NCI-H1436 (cell line): ENCODE measurements at regions not wholly inside any gene's neighbourhood (a gene's known extent, or its start where the extent isn't known, plus 50 kb on each side); places are given as distances from the start of the nearest gene placed in this dataset.

Source experiments
- DNase-seq: peaks from one replicate; lab custom pipeline; 2025; lab: John Stamatoyannopoulos, UW

DNA sequence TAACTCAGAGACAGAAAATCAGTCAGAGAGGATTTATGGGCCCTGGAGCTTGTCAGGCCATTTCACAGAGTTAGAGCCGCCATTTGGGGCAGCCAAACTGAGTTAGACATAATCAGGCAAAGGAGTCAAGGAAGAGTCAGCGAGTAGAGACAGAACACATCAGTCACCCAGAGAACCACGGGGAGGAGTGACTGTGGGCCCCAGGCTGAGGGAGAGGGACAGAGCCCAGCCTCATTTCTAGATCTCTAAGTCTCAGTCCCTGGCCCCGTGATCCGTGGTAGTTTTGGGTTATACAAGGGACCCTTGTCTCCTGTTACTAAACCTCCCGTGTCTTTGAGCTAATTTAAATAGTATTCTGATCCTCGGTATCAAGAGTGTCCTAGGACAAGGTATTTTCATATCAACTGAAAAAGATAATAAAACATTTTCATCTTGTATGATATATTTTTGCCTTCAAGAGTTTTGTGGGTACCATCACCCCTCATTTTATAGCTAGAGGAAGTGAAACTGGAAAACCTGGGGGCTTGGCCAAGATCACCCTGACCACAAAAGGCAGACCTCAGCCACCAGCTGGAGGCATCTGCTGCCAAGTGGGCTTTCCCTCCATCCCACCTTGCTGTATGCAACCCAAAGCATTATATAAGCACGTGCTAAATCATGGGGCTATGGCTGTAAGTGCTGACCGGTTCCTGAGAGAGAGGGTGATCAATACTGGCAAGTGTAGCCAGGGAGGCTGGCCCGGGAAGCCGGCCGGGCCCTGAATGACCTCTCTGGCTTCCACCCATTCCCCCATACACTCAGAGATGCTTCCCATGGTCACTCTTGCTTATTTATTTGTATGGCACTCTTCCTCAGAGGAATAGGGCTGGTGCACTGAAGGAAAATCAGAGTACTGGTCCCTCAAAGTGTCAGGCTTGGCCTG lies 204.1 kb downstream of the BCOR start:
- no peak for DNase-seq

DNA sequence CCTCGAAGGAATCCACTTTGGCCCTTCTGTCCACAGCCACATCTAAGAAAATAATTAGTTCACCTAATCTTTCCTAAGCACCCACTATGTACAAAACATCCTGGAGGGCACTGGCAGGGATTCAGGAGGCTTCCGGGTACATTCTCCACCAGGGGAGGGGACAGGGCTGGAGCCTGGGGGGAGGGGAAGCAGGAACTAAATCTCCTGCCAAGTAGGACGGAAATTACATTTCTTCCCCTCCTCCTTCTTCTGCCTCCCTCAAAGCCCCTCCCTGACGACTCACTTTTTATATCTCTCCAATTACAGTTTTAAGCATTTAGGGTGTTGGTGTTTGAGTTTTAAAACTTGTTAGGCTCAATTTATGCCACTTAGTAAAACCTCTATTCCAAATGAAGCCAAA lies 203.1 kb downstream of the BCOR start:
- DNase-seq, result no peak

DNA sequence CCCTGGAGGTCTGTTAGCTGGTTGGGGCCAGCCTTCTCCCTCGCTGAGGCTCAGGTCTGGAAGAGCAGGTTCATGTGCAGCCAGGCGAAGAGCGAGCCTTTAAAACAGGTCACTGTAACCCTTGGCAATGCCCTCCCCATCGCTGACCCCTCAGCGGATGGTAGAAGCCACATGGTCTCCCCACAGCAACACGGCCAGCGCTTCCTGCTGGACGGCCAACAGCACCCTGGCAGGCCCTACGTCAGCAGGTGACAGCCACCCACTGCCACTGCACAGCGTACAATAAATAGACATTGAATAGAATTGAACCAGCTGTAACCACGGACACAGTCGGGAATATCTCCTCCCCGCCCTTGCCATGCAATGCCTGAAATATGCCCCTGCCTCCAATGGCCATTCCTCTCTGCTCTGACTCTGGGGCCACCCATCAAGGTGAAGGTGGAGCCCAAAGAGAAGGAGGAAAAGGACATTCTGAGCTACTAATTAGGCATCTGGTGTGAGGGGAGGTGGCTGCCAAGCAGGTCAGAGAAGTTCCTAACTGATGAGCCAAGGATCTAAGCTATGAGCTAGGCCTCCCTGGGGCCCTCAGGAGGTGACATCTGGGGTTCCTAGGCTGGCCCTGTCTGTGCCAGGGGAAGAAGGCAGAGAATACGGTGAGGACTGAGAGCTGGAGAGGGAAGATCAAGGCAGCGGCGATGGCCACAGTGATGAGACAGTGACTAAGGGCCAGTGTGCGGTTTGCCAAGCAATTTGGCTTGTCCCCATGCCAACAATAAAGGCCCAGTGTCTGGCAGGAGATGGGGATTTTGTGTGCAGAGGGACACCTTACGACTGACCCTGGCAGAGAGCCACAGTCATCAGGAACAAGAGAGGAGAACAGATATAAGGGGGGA lies 202.3 kb downstream of the BCOR start:
- no peak for DNase-seq

DNA sequence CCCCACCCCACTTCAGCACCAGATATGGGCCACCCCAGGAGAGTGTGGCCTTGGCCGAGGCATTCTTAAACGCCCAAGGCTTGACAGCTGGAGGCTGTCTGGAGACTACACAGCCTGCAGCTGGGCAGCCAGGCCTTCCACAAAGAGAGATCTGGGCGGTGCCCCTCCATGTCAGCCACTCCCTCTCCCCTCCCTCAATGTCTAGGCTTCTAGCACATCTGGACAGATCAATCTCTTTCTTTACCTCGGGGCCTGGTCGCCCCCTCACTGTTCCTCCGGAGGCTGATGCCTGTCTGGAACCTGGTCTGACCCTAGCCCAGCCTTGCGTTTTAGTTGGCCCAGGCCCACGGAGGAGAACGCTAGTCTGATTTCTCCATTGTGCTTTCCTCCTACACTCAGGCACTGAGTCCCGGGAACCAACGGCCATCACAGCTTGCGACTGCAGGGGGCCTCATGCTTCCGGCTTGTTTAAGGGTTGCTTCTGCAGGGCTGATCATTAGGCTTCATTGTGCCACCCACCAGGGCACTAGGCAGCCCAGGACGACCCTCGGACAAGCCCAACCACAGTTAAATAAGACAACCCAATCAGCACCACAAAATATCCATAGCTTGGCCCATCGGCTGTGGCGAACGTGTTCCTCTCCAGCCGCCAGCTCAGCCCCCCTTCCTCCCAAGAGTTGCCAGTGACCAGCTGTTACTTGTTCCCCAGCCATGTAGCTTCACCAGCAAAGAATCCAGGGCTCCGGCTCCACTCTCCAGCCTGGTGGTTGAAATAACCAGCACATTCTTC lies 200.6 kb downstream of the BCOR start:
- no peak for DNase-seq

DNA sequence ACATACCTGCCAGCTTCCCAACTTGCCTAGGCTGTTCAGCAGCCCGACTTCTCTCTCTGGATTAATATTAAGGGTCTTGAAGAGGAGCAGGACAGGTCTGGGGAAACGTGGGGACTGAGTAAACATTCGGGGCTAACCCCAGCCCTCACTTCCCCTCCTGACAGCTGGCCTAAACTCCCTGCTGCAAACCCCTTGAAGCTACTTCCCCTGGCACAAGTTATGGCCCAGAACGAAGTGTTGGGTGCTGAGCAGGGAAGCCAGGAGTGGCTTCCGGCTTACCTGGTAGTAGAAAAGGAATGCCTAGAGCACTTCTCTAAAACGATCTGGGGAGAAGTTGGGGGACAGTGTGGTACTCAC lies 200.0 kb downstream of the BCOR start:
- no peak for DNase-seq

DNA sequence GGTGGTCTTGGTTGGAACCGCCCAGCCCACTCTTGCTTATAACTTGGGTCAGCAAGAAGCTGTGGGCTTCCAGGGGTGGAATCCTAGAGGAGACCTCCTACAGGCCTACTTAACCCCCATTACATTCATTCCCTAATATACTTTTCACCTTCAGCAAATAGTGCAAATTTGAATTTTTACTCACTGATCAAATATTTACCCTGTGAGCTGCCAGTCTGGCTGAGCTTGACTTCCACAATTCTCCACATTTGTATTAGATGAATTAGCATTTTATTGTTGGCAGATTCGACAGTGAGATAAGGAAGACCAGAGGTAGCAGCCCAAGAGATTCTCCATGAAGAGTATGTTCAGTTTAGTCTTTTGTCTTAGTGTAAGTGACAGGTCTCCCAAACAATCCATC lies 199.6 kb downstream of the BCOR start:
- no peak for DNase-seq

DNA sequence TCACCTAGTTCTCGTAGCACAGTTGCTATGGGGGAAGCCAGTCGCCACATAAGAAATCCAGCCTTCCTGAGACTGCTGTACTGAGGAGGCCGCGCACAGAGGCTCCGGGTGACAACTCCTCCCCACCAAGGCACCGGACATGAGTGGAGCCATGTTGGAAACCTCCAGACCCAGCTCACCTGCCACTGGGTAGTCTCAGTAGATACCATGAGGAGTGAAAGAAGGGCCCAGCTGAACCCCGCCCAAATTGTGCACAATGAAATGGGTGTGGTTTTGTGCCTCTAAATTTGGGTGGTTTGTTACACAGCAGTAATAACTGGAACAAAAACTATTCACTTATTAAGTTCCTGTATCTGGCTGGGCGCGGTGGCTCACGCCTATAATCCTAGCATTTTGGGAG lies 198.7 kb downstream of the BCOR start:
- DNase-seq, result no peak

DNA sequence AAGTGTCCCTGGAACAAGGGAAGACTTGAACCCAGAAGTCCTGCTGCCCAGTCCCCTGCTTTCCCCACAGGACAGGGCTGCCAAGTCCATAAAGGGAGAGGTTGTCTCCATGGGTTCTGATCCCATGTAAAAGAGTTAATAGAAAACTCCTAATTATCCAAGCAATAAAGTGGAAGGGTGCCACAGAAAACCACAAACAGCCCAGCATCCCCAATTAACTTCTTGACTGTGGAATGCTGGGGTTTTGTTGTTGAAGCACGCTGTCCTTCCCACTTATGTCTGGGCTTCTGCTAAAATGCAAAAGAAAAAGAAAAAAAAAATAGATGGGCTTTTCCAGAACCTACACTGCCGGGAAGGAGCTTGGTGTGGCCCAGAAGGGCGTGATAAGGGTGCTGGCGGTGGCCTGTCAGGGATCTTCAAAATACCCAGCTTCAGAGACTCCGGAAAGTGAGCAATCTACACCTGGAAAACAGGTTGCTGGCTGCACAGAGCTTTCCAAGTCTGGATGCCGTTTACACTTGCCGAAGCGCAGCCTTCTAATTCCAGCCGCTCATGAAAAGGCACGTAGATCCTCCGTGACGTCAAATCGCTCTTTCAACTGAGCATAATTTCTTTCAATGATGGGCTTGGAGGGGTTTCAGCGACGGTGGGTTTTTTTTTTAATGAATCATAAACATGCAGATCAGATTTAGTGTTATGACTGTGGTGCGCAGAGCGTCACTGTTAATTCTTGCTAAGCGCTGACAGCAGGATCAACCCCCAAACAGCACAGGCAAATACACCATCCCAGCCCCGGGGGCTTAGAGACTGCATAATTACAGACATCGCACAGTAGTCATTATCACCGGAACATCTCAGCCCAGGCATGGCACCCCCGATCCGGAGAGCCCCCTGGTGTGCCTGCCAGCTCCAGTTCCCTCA lies 197.6 kb downstream of the BCOR start:
- DNase-seq, result peak; percentile 50

DNA sequence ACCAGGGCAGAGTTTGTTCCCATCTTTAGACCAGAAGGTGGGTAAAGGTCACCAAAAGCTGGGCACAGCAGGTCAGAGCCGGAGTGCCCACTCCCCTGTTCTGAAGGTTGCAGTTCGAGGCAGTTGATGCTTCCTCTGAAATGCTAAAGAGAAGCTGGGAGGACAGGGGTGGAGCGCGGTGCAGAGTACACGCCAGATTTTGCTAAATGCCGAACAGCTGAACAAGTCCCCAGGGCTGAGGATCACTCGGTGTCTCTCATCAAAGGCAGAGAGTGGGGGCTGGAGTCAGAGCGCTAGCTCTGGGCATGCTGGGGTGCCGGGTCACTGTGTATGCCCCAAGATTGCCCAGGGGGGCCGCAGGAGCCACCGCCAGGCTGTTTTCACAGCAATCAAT lies 197.0 kb downstream of the BCOR start:
- DNase-seq, result peak; percentile 17

DNA sequence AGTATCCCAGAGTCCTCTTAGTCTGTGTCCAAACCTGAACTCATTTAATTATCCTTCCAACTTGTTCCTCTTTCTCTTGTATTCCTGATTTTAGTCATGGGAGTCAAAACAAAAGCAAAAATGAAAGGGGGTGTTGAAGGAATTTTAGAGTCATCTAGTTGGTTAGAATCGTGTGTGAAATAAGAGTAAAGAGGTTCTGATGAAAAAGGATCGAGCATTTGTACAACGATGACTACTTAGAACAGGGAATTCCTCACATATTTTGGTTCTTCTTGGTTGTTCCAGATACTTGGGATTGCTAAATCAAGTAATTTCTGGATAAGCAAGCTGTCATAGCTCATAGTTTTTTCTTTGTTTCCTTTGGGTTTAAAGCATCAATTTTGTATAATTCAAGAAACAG lies 194.4 kb downstream of the BCOR start:
- no peak for DNase-seq

DNA sequence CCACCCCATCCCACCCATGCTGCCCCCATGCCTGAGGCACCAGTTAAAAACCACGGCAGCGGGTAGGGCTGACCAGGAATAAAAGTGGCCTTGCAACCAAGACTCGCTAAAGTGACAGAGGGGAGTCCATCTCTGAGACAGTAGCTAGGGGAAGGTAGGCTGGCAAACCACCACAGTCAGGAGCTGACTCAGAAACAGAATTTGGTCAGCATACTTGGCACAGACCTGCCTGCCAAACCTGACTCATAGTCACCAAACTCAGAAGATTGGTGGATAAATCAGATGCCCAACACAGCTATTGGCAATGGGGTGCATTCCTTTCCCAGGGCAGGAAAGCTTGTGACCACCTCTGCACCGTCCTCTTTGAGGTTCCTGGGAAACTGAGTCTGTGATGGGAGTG lies 193.8 kb downstream of the BCOR start:
- DNase-seq, result no peak

DNA sequence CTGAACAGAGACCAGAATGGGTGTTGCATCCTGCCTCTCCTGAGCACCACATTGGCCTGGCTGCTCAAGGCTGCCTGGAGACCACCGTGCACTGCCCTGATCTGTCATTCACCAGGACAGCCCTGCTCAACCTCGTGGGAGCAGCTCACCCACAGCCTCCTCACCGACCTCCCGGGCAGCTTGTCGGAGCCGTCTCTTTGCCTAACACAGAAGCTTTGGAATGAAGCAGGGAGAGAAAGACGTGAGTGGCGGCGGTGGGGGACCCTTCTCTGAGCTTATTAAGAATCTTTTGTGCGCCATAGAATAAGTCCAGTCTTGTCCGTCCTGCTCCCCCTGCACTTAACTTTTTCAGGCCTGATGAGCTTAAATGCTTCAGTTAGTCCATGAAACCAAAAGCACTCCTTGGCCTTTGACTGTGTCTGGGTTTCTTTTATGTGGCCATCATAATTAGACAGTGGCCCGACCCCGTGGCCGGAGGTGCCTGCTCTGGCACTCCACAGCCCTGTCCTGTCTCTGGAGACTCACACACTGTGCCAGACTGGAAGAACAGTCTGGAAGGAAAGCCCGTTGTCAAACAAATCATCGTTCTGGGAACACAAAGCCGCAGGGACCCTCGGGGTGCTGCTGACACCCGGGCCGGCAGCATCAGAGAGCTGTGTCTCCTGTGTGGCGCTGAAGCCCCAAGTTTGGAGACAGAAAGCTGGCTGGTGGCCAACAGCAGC lies 192.8 kb downstream of the BCOR start:
- DNase-seq, result no peak

DNA sequence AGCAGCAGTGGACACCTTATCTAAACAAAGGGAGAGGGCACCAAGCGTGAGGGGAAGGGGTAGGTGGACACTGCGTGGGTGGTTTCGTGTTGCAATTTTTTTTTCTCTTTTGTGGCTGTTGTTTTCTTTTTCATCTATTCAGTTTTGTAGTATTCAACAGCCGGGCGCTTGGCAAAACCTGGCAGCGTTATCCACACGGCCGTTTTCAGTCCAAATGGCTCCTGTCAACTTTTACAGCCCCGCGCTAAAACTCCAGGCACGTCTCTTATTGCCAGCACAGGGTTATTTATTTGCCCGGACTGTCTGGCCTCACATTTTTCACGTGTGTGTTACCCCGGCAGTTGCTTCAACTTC lies 192.2 kb downstream of the BCOR start:
- no peak for DNase-seq

DNA sequence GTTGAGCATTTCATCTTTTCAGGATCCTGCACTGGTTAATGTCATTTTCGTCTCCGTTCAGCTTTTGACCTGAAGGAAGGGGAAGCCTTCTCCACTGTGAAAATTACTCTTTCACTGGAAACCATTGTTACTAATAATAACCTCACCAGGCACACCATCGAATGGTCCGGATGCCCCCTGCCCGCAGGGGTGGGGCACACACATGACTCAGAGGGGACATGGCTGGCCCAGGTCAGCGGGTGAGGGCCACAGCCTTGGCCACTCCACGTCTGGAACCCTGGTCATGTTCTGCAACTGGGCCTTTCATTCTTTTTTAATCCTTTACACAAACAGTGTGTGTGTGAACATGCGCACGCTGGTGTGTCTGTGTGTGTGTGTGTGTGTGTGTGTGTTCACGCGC lies 191.8 kb downstream of the BCOR start:
- DNase-seq, result no peak

DNA sequence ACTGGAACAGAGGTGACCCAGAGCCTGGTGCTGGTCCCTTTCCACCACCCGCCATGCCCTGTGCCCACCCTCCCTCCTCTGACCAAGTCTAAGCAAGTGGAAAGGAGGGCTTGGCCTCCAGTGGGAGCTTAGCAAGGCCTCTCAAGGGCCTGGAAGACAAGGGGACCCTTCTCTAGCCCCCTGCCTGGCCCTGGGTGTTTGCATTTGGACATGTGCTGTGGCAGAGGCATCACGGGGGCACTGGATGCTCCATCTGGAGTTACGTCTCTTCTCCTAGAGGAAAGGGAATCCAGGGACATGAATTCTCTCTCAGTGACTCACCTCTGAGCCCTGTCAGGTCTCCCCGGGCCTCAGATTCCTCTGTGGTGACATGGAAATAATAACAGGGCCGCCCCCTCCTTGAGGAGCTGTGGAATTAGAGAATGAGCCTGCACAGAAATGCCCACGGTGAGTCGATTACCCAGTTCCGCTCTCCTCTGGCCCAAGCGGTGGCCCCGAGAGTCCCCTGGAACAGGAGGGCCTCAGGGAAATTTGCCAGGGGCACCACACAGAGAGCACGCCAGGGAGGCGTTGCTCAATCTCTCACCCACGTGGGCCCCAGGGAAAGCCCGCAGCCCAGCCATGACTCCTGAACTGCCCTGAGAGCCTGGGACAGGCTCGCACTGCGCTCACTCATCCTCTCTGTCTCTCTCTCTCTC lies 189.6 kb downstream of the BCOR start:
- DNase-seq, result no peak

DNA sequence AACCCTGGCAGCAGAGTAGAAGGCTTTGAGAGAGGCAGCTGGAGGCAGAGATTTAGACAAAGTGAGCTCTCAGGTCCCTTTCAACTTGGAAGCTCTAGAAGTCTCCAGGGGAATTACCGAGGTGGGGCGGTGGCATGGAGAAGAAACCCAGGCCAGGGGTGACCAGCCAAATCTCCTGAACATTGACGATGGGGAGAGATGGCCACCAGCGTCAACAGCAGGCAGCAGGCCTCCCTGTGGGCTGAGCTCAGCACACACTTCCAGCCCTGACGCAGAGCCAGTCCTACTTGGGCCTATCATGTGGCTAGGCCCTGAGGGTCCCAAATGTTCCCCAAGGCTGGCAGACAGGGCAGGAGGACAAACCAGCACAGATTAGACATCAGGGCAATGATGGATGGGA lies 187.8 kb downstream of the BCOR start:
- no peak for DNase-seq

DNA sequence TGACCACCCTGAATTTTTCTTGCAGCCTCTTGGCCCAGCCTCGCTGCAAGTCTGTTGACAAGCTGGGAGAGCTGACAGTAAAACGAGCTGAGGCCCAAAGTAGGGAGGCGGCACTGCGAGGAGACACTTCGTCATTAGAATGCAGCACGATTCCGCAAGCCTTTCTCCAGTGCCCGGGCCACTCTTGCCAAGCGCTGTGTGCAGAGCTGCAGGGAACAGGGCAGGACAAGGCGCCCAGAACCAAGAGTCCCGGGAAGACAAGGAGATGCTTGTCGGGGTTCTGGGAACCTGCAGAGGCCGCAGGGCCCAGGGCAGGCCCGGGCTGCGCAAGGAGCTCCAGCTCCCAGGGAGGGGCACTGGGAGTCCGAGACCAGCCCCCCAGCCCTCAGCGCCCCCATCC lies 187.1 kb downstream of the BCOR start:
- no peak for DNase-seq

DNA sequence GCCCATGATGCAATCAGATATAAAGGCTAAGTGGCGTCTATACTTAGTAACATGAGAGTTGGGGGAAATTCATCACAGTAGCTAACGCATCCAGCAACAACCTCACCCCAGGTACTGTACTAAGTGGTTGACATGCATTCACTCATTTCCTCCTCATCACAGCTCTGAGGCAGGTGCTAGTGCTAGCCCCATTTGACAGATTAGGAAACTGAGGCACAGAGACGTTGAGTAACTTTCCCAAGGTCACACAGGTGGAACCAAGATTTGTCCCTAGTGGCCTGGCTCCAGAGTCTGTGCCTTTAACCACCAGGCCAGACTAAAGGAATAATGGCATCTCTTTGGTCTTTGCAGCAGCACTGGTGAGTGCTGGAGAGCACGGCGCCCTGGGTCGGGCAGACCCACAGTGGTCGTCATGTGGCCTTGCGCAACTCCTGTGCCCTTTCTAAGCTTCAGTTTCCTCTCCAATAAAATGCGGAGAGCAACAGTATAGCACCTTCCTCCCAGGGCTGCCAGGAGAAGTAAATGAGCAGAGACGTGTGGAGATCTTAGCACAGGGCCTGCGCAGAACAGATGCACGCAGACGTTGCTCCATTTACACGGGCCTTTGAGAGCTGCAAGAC lies 186.4 kb downstream of the BCOR start:
- DNase-seq, result no peak

DNA sequence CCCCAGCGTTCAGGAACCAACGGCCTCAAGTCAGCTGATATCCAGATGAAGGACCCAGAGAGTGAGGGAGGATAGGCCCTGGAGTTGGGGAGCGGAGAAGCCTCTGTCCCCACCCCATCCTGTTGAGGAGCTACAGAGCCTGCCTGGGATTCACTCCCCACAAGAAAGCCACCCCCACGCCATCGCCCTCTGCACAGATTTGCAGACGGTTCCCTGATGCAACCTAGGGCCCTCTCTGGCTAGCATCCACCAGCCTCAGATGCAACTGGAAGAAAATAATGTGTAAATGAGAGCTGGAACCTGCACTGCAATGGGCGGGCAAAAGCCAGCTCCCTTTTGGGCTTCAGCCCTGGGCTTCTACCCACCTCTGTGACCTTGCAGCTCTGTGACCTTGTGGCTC lies 185.6 kb downstream of the BCOR start:
- DNase-seq, result no peak

DNA sequence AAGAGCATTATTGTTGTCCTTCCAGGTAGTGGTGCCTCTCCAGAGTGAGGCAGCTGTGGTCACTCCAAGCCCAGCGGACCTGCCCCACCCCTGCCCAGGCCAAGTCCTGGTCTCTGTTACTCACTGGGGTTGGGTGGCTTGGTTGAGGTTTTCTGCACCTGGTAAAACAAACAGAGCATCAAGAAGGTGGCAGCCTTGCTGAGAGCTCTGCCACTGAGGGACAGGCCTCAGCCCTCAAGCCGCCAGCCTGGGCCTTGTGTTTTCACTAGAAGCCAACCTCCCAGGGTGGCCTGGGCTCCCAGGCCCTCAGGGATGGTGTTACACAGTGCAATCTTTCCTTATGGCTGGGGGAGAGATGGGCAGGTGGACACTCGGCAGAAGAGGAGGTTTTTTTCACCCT lies 182.7 kb downstream of the BCOR start:
- no peak for DNase-seq
